B cell (primary cell): ENCODE measurements at regions not wholly inside any gene's neighbourhood (a gene's known extent, or its start where the extent isn't known, plus 50 kb on each side); places are given as distances from the start of the nearest gene placed in this dataset.

Experiments used
- ATAC-seq: fragments of 200-7000 bp; cut with Tn5 transposase; one replicate; pipeline ENCODE4 v1.10.0; 2021; ENCODE audit warnings: low read depth, mild to moderate bottlenecking, moderate number of reproducible peaks, moderate library complexity
- CTCF ChIA-PET: fragments of 350-600 bp; sonication (Branson Sonifier 250); formaldehyde crosslinking; loops from one replicate; lab custom pipeline; 2021; ENCODE audit warnings: antibody characterized with exemption, inconsistent platforms; lab: Charles Lee
- POLR2A ChIA-PET: fragments of 350-600 bp; sonication (Branson Sonifier 250); formaldehyde crosslinking; loops from one replicate; lab custom pipeline; 2021; ENCODE audit warnings: antibody characterized with exemption; lab: Charles Lee
- DNase-seq: peaks from one replicate; pipeline ENCODE4 v3.0.0; 2013
- H2AFZ ChIP-seq: 2 replicates; pipeline ENCODE4 v1.6.1; 2012; ENCODE audit warnings: mild to moderate bottlenecking, low read depth, low read length; ENCODE audit not compliant: insufficient read depth, poor library complexity, severe bottlenecking
- H3K27ac ChIP-seq, 2 donors: 1 replicate in 1 of 2; 2 replicates in 1 of 2; pipeline ENCODE4 v1.5.1; 2012 to 2013; ENCODE audit warnings: low read length in 2 of 2, mild to moderate bottlenecking in 2 of 2, moderate library complexity in 1 of 2
- H3K27me3 ChIP-seq, 4 experiments: fragments of 200-600 bp in 1 of 4; sonication (generic) in 1 of 4; replicated peaks in 1 of 4; 1 replicate in 2 of 4; 2 replicates in 2 of 4; pipeline versions ENCODE4 v1.6.1 to v1.7.0; 2013 to 2016; ENCODE audit warnings: low read length in 3 of 4, mild to moderate bottlenecking in 2 of 4, mixed read lengths in 1 of 4, moderate library complexity in 1 of 4; ENCODE audit not compliant: insufficient read depth in 4 of 4, control insufficient read depth in 3 of 4; ENCODE audit errors: control extremely low read depth in 1 of 4
- H3K36me3 ChIP-seq, 2 experiments: replicated peaks in 1 of 2; 1 replicate in 1 of 2; 2 replicates in 1 of 2; pipeline versions ENCODE4 v1.6.1 to v1.7.1; 2013; ENCODE audit warnings: low read length in 1 of 2; ENCODE audit not compliant: insufficient read depth in 2 of 2, control insufficient read depth in 1 of 2; ENCODE audit errors: control extremely low read depth in 1 of 2, extremely low read depth in 1 of 2
- H3K4me1 ChIP-seq, 2 donors: fragments of 200-600 bp in 1 of 2; sonication (generic) in 1 of 2; 1 replicate in 1 of 2; 2 replicates in 1 of 2; pipeline versions ENCODE4 v1.5.1 to v1.6.1; 2013 to 2017; ENCODE audit warnings: low read length in 2 of 2; ENCODE audit not compliant: control insufficient read depth in 2 of 2, insufficient read depth in 2 of 2
- H3K4me2 ChIP-seq: replicated peaks from 2 replicates; pipeline ENCODE3; 2012; ENCODE audit warnings: mild to moderate bottlenecking, low read depth, low read length; ENCODE audit not compliant: poor library complexity, severe bottlenecking
- H3K4me3 ChIP-seq, 5 experiments: fragments of 200-600 bp in 1 of 5; sonication (generic) in 1 of 5; 1 replicate in 3 of 5; 2 replicates in 2 of 5; pipeline versions ENCODE4 v1.5.1 to v1.7.0; 2011 to 2016; ENCODE audit warnings: low read length in 4 of 5, mild to moderate bottlenecking in 4 of 5, low read depth in 2 of 5, control low read depth in 1 of 5, moderate library complexity in 1 of 5; ENCODE audit not compliant: insufficient read depth in 1 of 5; ENCODE audit errors: control extremely low read depth in 1 of 5, extremely low read depth in 1 of 5
- H3K79me2 ChIP-seq: fragments of 200-600 bp; sonication (generic); one replicate; pipeline ENCODE4 v1.6.0; 2016; ENCODE audit warnings: low read length; ENCODE audit not compliant: control insufficient read depth, insufficient read depth
- H3K9ac ChIP-seq: fragments of 200-600 bp; sonication (generic); 2 replicates; pipeline ENCODE4 v1.6.1; 2017; ENCODE audit warnings: mild to moderate bottlenecking, low read length, moderate library complexity
- H3K9me3 ChIP-seq, 3 donors: one replicate each; pipeline versions ENCODE4 v1.6.1 to v1.7.1; 2013; ENCODE audit warnings: low read length in 2 of 3; ENCODE audit not compliant: control insufficient read depth in 2 of 3, insufficient read depth in 1 of 3; ENCODE audit errors: control extremely low read depth in 1 of 3
- H4K20me1 ChIP-seq: 2 replicates; pipeline ENCODE4 v1.6.0; 2012; ENCODE audit warnings: mild to moderate bottlenecking, low read length; ENCODE audit not compliant: insufficient read depth, control insufficient read depth, poor library complexity, severe bottlenecking
- H3K27ac Mint-ChIP-seq: one replicate; pipeline ENCODE4 v1.8.0; 2021; ENCODE audit warnings: mixed read lengths
- H3K27me3 Mint-ChIP-seq: one replicate; pipeline ENCODE4 v1.8.0; 2021; ENCODE audit warnings: mixed read lengths
- H3K4me1 Mint-ChIP-seq: one replicate; pipeline ENCODE4 v1.8.0; 2021; ENCODE audit warnings: mixed read lengths
- H3K4me3 Mint-ChIP-seq: one replicate; pipeline ENCODE4 v1.8.0; 2021; ENCODE audit warnings: mixed read lengths
- H3K9me3 Mint-ChIP-seq: one replicate; pipeline ENCODE4 v1.8.0; 2022; ENCODE audit warnings: mixed read lengths; ENCODE audit not compliant: insufficient read depth
- EZH2 ChIP-seq: IDR thresholded peaks from 2 replicates; pipeline ENCODE4 v1.6.1; 2012; ENCODE audit warnings: borderline replicate concordance, low read depth, mild to moderate bottlenecking, moderate library complexity, low read length; ENCODE audit not compliant: insufficient read depth, poor library complexity, severe bottlenecking
- WGBS: methylation state at CpG from one replicate; pipeline ENCODE4 v1.1.5; 2013; ENCODE audit warnings: missing lambda C conversion rate; ENCODE audit not compliant: insufficient coverage; 5-methylcytosine and 5-hydroxymethylcytosine counted together
- intact Hi-C: fragments of 100-400 bp; cut with micrococcal nuclease; formaldehyde crosslinking; loops from one replicate; pipeline ENCODE4 v1.10.0; 2022
- TF ChIP-seq, protein P1 (sequence below): fragments of 200-600 bp; IDR thresholded peaks from one replicate; pipeline ENCODE4 v1.8.0; 2022; ENCODE audit warnings: antibody characterized with exemption, mild to moderate bottlenecking

DNA sequence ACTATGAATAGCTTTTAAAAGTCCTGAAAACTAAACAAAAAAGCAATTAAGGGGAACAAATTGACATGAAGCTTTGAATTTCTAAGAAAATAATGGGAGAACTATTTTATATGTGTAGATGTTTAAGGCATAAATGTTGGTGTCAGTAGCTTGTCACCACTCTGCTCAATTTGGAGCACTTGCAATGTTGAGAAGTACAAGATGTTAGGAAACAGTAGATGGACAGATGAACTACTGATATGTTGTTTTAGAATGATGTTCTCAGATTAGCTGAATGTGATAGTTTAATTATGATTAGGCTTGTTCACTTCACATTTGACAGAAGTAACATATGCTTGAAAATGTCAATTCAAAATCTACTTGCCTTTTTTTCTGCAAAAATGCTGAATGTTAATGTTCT, 525.7 kb upstream of the IGFBP7 start:
- no peak overlapping the region for H3K4me3 ChIP-seq
- H3K27ac ChIP-seq, result no peak overlapping the region
- ATAC-seq, result no peak
- no peaks in the 10 kb centered on the region for H3K4me1 Mint-ChIP-seq
- H3K9me3 ChIP-seq, result peaks cover 0 to 3% (median 0%) of the 10 kb centered on the region in 3 donors
- no peak for DNase-seq
- no peaks in the 10 kb centered on the region for H3K36me3 ChIP-seq
- H3K9me3 Mint-ChIP-seq, result peaks cover 2% of the 10 kb centered on the region
- H3K4me1 ChIP-seq, result no peaks in the 10 kb centered on the region
- POLR2A ChIA-PET, result no interaction called here
- no peak overlapping the region for H3K4me2 ChIP-seq
- no peak for TF ChIP-seq EZH2
- TF ChIP-seq, protein P1, sequence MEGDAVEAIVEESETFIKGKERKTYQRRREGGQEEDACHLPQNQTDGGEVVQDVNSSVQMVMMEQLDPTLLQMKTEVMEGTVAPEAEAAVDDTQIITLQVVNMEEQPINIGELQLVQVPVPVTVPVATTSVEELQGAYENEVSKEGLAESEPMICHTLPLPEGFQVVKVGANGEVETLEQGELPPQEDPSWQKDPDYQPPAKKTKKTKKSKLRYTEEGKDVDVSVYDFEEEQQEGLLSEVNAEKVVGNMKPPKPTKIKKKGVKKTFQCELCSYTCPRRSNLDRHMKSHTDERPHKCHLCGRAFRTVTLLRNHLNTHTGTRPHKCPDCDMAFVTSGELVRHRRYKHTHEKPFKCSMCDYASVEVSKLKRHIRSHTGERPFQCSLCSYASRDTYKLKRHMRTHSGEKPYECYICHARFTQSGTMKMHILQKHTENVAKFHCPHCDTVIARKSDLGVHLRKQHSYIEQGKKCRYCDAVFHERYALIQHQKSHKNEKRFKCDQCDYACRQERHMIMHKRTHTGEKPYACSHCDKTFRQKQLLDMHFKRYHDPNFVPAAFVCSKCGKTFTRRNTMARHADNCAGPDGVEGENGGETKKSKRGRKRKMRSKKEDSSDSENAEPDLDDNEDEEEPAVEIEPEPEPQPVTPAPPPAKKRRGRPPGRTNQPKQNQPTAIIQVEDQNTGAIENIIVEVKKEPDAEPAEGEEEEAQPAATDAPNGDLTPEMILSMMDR, result no peak
- no peak overlapping the region for H3K4me3 Mint-ChIP-seq
- H4K20me1 ChIP-seq, result no peaks in the 10 kb centered on the region
- no peaks in the 10 kb centered on the region for H3K27me3 ChIP-seq
- CTCF ChIA-PET, result no interaction called here
- H3K79me2 ChIP-seq, result no peaks in the 10 kb centered on the region
- H3K27ac Mint-ChIP-seq, result no peak overlapping the region
- intact Hi-C loops, result no loop called here
- no peak overlapping the region for H2AFZ ChIP-seq
- H3K27me3 Mint-ChIP-seq, result no peaks in the 10 kb centered on the region
- H3K9ac ChIP-seq, result no peak overlapping the region

GRCh38 chr4:57633212-57633859, 523.2 kb upstream of the IGFBP7 start:
- Histone ChIP-seq H3K36me3 (no peaks in the 10 kb centered on the region), H3K79me2 (no peaks in the 10 kb centered on the region), H3K4me2 (no peak overlapping the region), H3K27ac (no peak overlapping the region), H2AFZ (no peak overlapping the region), H3K9ac (no peak overlapping the region), H3K4me3 (no peak overlapping the region), H3K27me3 (no peaks in the 10 kb centered on the region), H4K20me1 (no peaks in the 10 kb centered on the region), H3K9me3 (no peaks in the 10 kb centered on the region), H3K4me1 (no peaks in the 10 kb centered on the region)
- 100% methylated on average over 1 of the region's 3 CpGs for WGBS
- H3K27me3 Mint-ChIP-seq, result no peaks in the 10 kb centered on the region
- TF ChIP-seq, protein P1, result no peak
- no peak for TF ChIP-seq EZH2
- H3K9me3 Mint-ChIP-seq, result peaks cover 4% of the 10 kb centered on the region
- CTCF ChIA-PET, result no interaction called here
- no peak overlapping the region for H3K4me3 Mint-ChIP-seq
- DNase-seq (no peak), ATAC-seq (no peak)
- H3K4me1 Mint-ChIP-seq, result no peaks in the 10 kb centered on the region
- POLR2A ChIA-PET, result no interaction called here
- H3K27ac Mint-ChIP-seq, result no peak overlapping the region
- intact Hi-C loops, result no loop called here
